Type B pancreatic cell (in vitro differentiated cells): ENCODE measurements at regions not wholly inside any gene's neighbourhood (a gene's known extent, or its start where the extent isn't known, plus 50 kb on each side); places are given as distances from the start of the nearest gene placed in this dataset.

ENCODE experiments used
- DNase-seq: peaks from one replicate; pipeline ENCODE4 v3.0.0; 2021; ENCODE audit warnings: mixed read lengths; ENCODE audit not compliant: unreplicated experiment; ENCODE audit errors: extremely low spot score
- H3K27ac Mint-ChIP-seq: 2 replicates; pipeline ENCODE4 v1.8.0; 2021; ENCODE audit warnings: mild to moderate bottlenecking, mixed read lengths
- H3K27me3 Mint-ChIP-seq: 2 replicates; pipeline ENCODE4 v1.8.0; 2021; ENCODE audit warnings: mixed read lengths
- H3K36me3 Mint-ChIP-seq: 2 replicates; pipeline ENCODE4 v1.8.0; 2021; ENCODE audit warnings: mixed read lengths
- H3K4me1 Mint-ChIP-seq: one replicate; pipeline ENCODE4 v1.8.0; 2021; ENCODE audit warnings: mixed read lengths; ENCODE audit not compliant: unreplicated experiment
- H3K4me3 Mint-ChIP-seq: 2 replicates; pipeline ENCODE4 v1.8.0; 2021; ENCODE audit warnings: mild to moderate bottlenecking, mixed read lengths
- H3K9me3 Mint-ChIP-seq: 2 replicates; pipeline ENCODE4 v1.8.0; 2021; ENCODE audit warnings: mixed read lengths
- CTCF ChIP-seq: fragments of 200-600 bp; sonication (generic); conservative IDR thresholded peaks from 2 replicates; pipeline ENCODE4 v1.5.0; 2021; ENCODE audit warnings: antibody characterized with exemption, mild to moderate bottlenecking

- Mint-ChIP-seq H3K27ac (no peak overlapping the region), H3K36me3 (no peaks in the 10 kb centered on the region), H3K9me3 (no peaks in the 10 kb centered on the region), H3K4me1 (no peaks in the 10 kb centered on the region), H3K27me3 (peaks cover 14% of the 10 kb centered on the region), H3K4me3 (no peak overlapping the region)
- no peak for TF ChIP-seq CTCF
- no peak for DNase-seq
These were observed 103.9 kb upstream of the VASH1 start for GRCh38 chr14:76657404-76657803.

- Mint-ChIP-seq H3K9me3 (no peaks in the 10 kb centered on the region), H3K27ac (no peak overlapping the region), H3K27me3 (peaks cover 14% of the 10 kb centered on the region), H3K36me3 (no peaks in the 10 kb centered on the region), H3K4me3 (no peak overlapping the region), H3K4me1 (no peaks in the 10 kb centered on the region)
- TF ChIP-seq CTCF: no peak
- DNase-seq: no peak
These were observed 103.4 kb upstream of the VASH1 start for GRCh38 chr14:76657846-76658245.

- H3K9me3 Mint-ChIP-seq: no peaks in the 10 kb centered on the region
- DNase-seq: peak; percentile 11
- no peaks in the 10 kb centered on the region for H3K36me3 Mint-ChIP-seq
- peaks cover 3% of the 10 kb centered on the region for H3K27me3 Mint-ChIP-seq
- TF ChIP-seq CTCF: no peak
- no peak overlapping the region for H3K27ac Mint-ChIP-seq
- peaks cover 19% of the 10 kb centered on the region for H3K4me1 Mint-ChIP-seq
- no peak overlapping the region for H3K4me3 Mint-ChIP-seq
These were observed 98.7 kb upstream of the VASH1 start for GRCh38 chr14:76662580-76662979.

GRCh38 chr14:76664790-76665189 is 96.5 kb upstream of the VASH1 start:
- no peak overlapping the region for H3K4me3 Mint-ChIP-seq
- DNase-seq: peak; percentile 43
- H3K9me3 Mint-ChIP-seq: no peaks in the 10 kb centered on the region
- no peaks in the 10 kb centered on the region for H3K36me3 Mint-ChIP-seq
- peaks cover 2% of the 10 kb centered on the region for H3K27me3 Mint-ChIP-seq
- TF ChIP-seq CTCF: no peak
- peaks cover 19% of the 10 kb centered on the region for H3K4me1 Mint-ChIP-seq
- no peak overlapping the region for H3K27ac Mint-ChIP-seq

- peak; percentile 15 for DNase-seq
- no peak overlapping the region for H3K27ac Mint-ChIP-seq
- no peak for TF ChIP-seq CTCF
- no peaks in the 10 kb centered on the region for H3K9me3 Mint-ChIP-seq
- H3K4me3 Mint-ChIP-seq: no peak overlapping the region
- H3K36me3 Mint-ChIP-seq: no peaks in the 10 kb centered on the region
- peaks cover 19% of the 10 kb centered on the region for H3K4me1 Mint-ChIP-seq
- H3K27me3 Mint-ChIP-seq: no peaks in the 10 kb centered on the region
These were observed 94.5 kb upstream of the VASH1 start for GRCh38 chr14:76666746-76667145.

GRCh38 chr14:76669770-76670169 is 91.5 kb upstream of the VASH1 start:
- no peak for TF ChIP-seq CTCF
- no peaks in the 10 kb centered on the region for H3K36me3 Mint-ChIP-seq
- peaks cover 19% of the 10 kb centered on the region for H3K4me1 Mint-ChIP-seq
- peaks cover 11% of the 10 kb centered on the region for H3K27me3 Mint-ChIP-seq
- H3K27ac Mint-ChIP-seq: no peak overlapping the region
- no peak overlapping the region for H3K4me3 Mint-ChIP-seq
- H3K9me3 Mint-ChIP-seq: no peaks in the 10 kb centered on the region
- no peak for DNase-seq
